Gastrocnemius medialis (tissue), 4 donors: ENCODE measurements at regions not wholly inside any gene's neighbourhood (a gene's known extent, or its start where the extent isn't known, plus 50 kb on each side); places are given as distances from the start of the nearest gene placed in this dataset.

ENCODE experiments used
- CTCF ChIP-seq, 5 experiments: fragments of 450-650 bp in 3 of 5; fragments of 200-600 bp in 2 of 5; sonication (generic) in 2 of 5; IDR thresholded peaks in 4 of 5; conservative IDR thresholded peaks in 1 of 5; 1 replicate in 4 of 5; 2 replicates in 1 of 5; pipeline ENCODE4 v1.5.1; 2016 to 2019; ENCODE audit warnings: antibody characterized with exemption in 5 of 5, mild to moderate bottlenecking in 3 of 5, moderate library complexity in 3 of 5
- POLR2A ChIP-seq, 2 donors: fragments of 450-650 bp; IDR thresholded peaks; one replicate each; pipeline ENCODE4 v1.6.1; 2017; ENCODE audit warnings: antibody characterized with exemption in 2 of 2, mild to moderate bottlenecking in 2 of 2, moderate library complexity in 2 of 2

- TF ChIP-seq CTCF (IDR thresholded peaks at IDR 0.05 in 4 of 5, conservative IDR thresholded peaks at IDR 0.05 in 1 of 5) = no peak
- TF ChIP-seq POLR2A (IDR thresholded peaks at IDR 0.05) = no peak
Measured at GRCh38 chrX:26925088-26925487, 538.1 kb downstream of the PPP4R3C start.
